ENCODE measurements at regions not wholly inside any gene's neighbourhood (a gene's known extent, or its start where the extent isn't known, plus 50 kb on each side); places are given as distances from the start of the nearest gene placed in this dataset.

DNA sequence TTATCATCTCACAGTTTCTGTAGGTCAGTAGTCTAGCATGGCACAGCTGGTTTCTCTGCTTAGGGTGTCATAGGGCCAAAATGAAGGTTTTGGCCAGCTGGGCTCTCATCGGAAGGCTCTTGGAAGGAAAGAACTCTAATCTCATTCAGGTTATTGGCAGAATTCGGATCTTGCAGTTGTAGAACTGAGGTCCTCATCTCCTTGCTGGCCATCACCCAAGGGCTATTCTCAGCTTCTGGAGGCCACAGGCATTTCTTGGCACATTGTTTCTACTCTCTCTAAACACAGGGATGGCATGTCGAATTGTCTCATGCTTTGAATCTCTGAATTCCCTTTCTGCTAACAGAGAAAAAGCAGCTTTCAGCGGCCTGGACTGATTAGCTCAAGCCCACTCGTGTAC lies 258.0 kb upstream of the SMARCA2 start:
- Histone ChIP-seq H3K36me3 (no peaks in the 10 kb centered on the region), H3K27me3 (no peaks in the 10 kb centered on the region), H3K9me3 (no peaks in the 10 kb centered on the region), H3K4me3 (no peak overlapping the region), H3K4me1 (no peaks in the 10 kb centered on the region), H3K27ac (no peak overlapping the region)
- TF ChIP-seq, protein P1, sequence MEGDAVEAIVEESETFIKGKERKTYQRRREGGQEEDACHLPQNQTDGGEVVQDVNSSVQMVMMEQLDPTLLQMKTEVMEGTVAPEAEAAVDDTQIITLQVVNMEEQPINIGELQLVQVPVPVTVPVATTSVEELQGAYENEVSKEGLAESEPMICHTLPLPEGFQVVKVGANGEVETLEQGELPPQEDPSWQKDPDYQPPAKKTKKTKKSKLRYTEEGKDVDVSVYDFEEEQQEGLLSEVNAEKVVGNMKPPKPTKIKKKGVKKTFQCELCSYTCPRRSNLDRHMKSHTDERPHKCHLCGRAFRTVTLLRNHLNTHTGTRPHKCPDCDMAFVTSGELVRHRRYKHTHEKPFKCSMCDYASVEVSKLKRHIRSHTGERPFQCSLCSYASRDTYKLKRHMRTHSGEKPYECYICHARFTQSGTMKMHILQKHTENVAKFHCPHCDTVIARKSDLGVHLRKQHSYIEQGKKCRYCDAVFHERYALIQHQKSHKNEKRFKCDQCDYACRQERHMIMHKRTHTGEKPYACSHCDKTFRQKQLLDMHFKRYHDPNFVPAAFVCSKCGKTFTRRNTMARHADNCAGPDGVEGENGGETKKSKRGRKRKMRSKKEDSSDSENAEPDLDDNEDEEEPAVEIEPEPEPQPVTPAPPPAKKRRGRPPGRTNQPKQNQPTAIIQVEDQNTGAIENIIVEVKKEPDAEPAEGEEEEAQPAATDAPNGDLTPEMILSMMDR (IDR thresholded peaks at IDR 0.05), result no peak
- DNase-seq (ENCODE audit: low spot score), result no peak

DNA sequence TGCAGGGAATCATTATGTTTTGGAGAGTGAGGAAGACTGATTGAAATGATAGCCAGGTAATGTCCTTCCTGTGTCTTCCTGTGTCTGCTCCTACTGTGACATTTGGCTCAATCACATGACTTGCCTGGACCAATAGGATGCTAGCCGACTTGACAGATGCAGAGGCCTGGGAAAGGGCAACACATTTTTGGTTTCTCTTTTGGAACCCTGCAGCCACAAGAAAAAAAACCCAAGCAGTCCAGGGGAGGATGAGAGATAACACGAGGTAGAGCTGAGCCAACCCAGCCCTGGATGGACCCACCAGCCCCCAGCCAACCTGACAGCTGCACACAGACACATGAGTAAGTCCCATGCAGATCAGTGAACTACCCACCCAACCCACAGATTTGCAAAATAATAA lies 256.1 kb upstream of the SMARCA2 start:
- DNase-seq (ENCODE audit: low spot score), result no peak
- Histone ChIP-seq H3K27ac (no peak overlapping the region), H3K27me3 (no peaks in the 10 kb centered on the region), H3K9me3 (no peaks in the 10 kb centered on the region), H3K4me3 (no peak overlapping the region), H3K36me3 (no peaks in the 10 kb centered on the region), H3K4me1 (no peaks in the 10 kb centered on the region)
- TF ChIP-seq, protein P1 (IDR thresholded peaks at IDR 0.05), result no peak

GRCh38 chr9:1759771-1760300 lies 255.3 kb upstream of the SMARCA2 start:
- no peaks in the 10 kb centered on the region for H3K36me3 ChIP-seq
- H3K9me3 ChIP-seq, result no peaks in the 10 kb centered on the region
- no peaks in the 10 kb centered on the region for H3K4me1 ChIP-seq
- H3K27me3 ChIP-seq, result no peaks in the 10 kb centered on the region
- TF ChIP-seq, protein P1 (IDR thresholded peaks at IDR 0.05), result no peak
- no peak overlapping the region for H3K4me3 ChIP-seq
- no peak overlapping the region for H3K27ac ChIP-seq
- DNase-seq (ENCODE audit: low spot score), result no peak

GRCh38 chr9:1761807-1762206 lies 253.3 kb upstream of the SMARCA2 start:
- Histone ChIP-seq H3K27ac (no peak overlapping the region), H3K9me3 (no peaks in the 10 kb centered on the region), H3K27me3 (no peaks in the 10 kb centered on the region), H3K36me3 (no peaks in the 10 kb centered on the region), H3K4me1 (no peaks in the 10 kb centered on the region), H3K4me3 (no peak overlapping the region)
- no peak for DNase-seq (ENCODE audit: low spot score)
- TF ChIP-seq, protein P1 (IDR thresholded peaks at IDR 0.05), result no peak

DNA sequence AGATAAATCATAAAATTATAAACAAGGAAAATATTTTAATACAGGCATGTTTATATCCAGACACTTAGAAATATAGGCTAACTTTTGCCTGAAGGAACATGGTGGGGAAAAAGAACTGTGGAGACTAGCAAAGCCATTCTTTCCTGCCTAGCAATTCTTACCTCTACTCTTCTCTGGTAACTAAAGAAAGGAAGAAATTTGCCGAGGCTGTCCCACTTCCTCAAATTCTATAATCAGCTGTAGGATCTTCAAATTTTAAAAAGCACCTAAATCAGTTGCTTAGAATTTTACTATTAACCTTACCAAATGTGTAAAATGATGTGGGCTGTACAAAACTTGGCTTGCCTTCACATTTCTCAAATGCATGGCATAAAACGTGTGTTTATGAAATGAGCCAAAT lies 249.1 kb upstream of the SMARCA2 start:
- peaks cover 0 to 5% of the 10 kb centered on the region in 2 donors for H3K9me3 ChIP-seq
- no peaks in the 10 kb centered on the region for H3K4me1 ChIP-seq
- TF ChIP-seq, protein P1 (IDR thresholded peaks at IDR 0.05), result no peak
- H3K27me3 ChIP-seq, result no peaks in the 10 kb centered on the region
- no peak overlapping the region for H3K27ac ChIP-seq
- no peak overlapping the region for H3K4me3 ChIP-seq
- DNase-seq (ENCODE audit: low spot score), result no peak
- no peaks in the 10 kb centered on the region for H3K36me3 ChIP-seq

GRCh38 chr9:1768561-1768960 lies 246.6 kb upstream of the SMARCA2 start:
- no peak overlapping the region for H3K4me3 ChIP-seq
- H3K27me3 ChIP-seq, result no peaks in the 10 kb centered on the region
- peaks cover 0 to 5% of the 10 kb centered on the region in 2 donors for H3K9me3 ChIP-seq
- H3K36me3 ChIP-seq, result no peaks in the 10 kb centered on the region
- no peak for DNase-seq (ENCODE audit: low spot score)
- TF ChIP-seq, protein P1 (IDR thresholded peaks at IDR 0.05), result no peak
- no peak overlapping the region for H3K27ac ChIP-seq
- H3K4me1 ChIP-seq, result no peaks in the 10 kb centered on the region

Data from right atrium auricular region (tissue), 2 donors.